Effector memory CD8-positive, alpha-beta T cell (primary cell): ENCODE measurements at regions not wholly inside any gene's neighbourhood (a gene's known extent, or its start where the extent isn't known, plus 50 kb on each side); places are given as distances from the start of the nearest gene placed in this dataset.
"Not testable (repeated sequence)": the region's sequence is repeated elsewhere in the genome, so short reads cannot be mapped to it uniquely, and the experiment has no call there.

ENCODE experiments used
- ATAC-seq: fragments of 150-1000 bp; cut with Tn5 transposase; replicated peaks from 2 replicates; pipeline ENCODE4 v1.10.0; 2021; ENCODE audit warnings: mild to moderate bottlenecking, moderate library complexity
- DNase-seq, 3 experiments: peaks; one replicate each; pipeline ENCODE4 v3.0.0; 2021
- H3K27ac Mint-ChIP-seq, 2 donors: one replicate each; pipeline ENCODE4 v1.8.0; 2022; ENCODE audit warnings: mild to moderate bottlenecking in 2 of 2, mixed read lengths in 2 of 2, moderate library complexity in 2 of 2
- H3K27me3 Mint-ChIP-seq, 2 donors: one replicate each; pipeline ENCODE4 v1.8.0; 2022; ENCODE audit warnings: mixed read lengths in 2 of 2
- H3K36me3 Mint-ChIP-seq: one replicate; pipeline ENCODE4 v1.8.0; 2022; ENCODE audit warnings: mild to moderate bottlenecking, moderate library complexity, mixed read lengths; ENCODE audit not compliant: insufficient read depth
- H3K4me1 Mint-ChIP-seq, 2 donors: one replicate each; pipeline ENCODE4 v1.8.0; 2022; ENCODE audit warnings: low read depth in 2 of 2, mixed read lengths in 2 of 2
- H3K4me3 Mint-ChIP-seq, 2 donors: one replicate each; pipeline ENCODE4 v1.8.0; 2022; ENCODE audit warnings: mild to moderate bottlenecking in 2 of 2, mixed read lengths in 2 of 2, moderate library complexity in 2 of 2
- H3K9me3 Mint-ChIP-seq, 2 donors: one replicate each; pipeline ENCODE4 v1.8.0; 2022; ENCODE audit warnings: mixed read lengths in 2 of 2

GRCh38 chr5:27472000-27472763 is 433.8 kb upstream of the CDH9 start:
- no peak for ATAC-seq
- peaks cover 3 to 5% of the 10 kb centered on the region in 2 donors for H3K9me3 Mint-ChIP-seq
- H3K27me3 Mint-ChIP-seq = no peaks in the 10 kb centered on the region
- no peak overlapping the region for H3K27ac Mint-ChIP-seq
- DNase-seq = no peak
- no peak overlapping the region for H3K4me3 Mint-ChIP-seq
- no peaks in the 10 kb centered on the region for H3K36me3 Mint-ChIP-seq
- H3K4me1 Mint-ChIP-seq = no peaks in the 10 kb centered on the region

GRCh38 chr5:27466959-27467358 is 428.6 kb upstream of the CDH9 start:
- Mint-ChIP-seq H3K36me3 (no peaks in the 10 kb centered on the region), H3K4me3 (no peak overlapping the region), H3K27me3 (no peaks in the 10 kb centered on the region), H3K27ac (no peak overlapping the region), H3K9me3 (peaks cover 2 to 8% of the 10 kb centered on the region in 2 donors), H3K4me1 (no peaks in the 10 kb centered on the region)
- DNase-seq = no peak
- no peak for ATAC-seq

DNA sequence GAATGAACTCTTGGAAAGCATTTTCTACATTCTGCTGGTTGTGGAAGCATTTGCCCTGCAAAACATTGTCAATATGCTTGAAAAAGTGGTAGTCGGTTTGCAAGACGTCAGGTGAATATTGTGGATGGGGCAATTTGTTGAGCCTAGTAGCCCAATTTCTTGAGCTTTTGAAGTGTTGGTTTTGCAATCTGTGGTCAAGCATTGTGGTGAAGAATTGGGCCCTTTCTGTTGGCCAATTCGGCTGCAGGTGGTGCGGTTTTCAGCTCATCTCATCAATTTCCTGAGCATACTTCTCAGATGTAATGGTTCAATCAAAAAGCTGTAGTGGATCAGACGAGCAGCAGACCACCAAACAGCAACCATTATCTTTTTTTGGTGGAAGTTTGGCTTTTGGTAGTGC is 426.8 kb upstream of the CDH9 start:
- no peak for DNase-seq
- H3K4me3 Mint-ChIP-seq = no peak overlapping the region
- H3K36me3 Mint-ChIP-seq = no peaks in the 10 kb centered on the region
- no peak overlapping the region for H3K27ac Mint-ChIP-seq
- H3K4me1 Mint-ChIP-seq = no peaks in the 10 kb centered on the region
- peaks cover 2 to 8% of the 10 kb centered on the region in 2 donors for H3K9me3 Mint-ChIP-seq
- no peak for ATAC-seq
- H3K27me3 Mint-ChIP-seq = no peaks in the 10 kb centered on the region

DNA sequence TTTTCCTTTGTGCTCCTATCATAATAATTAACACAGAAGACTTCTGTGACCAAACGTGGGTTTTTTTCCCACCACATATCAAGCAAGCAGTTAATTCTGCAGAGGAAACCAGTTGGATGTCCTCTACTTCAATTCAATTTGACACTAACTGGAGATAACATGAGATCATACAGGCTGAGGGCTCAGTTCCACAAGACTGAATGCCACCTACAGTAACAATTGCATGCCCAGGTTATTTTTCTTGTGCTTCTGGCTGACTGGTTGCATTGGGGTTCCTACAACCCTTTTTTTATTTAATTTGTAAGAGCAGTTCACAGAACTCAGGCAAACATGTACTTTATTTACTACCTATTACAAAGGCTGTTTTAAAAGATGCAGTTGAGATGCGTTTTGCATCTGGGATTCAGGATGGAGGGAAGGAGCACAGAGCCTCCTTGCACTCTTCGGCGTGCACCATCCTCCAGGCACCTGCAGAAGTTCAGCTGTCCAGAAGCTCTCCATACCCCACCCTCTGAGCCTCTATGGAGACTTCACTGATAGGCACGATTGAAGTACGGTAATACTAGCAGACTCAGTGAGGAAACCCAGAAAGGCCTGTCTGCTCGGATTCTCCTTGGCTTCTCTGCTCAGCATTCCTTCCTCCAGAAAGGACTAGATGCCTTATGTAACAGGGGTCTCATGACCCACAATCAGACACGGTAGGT is 425.2 kb upstream of the CDH9 start:
- no peak overlapping the region for H3K4me3 Mint-ChIP-seq
- peaks cover 2 to 15% of the 10 kb centered on the region in 2 donors for H3K9me3 Mint-ChIP-seq
- no peak for DNase-seq
- no peaks in the 10 kb centered on the region for H3K4me1 Mint-ChIP-seq
- ATAC-seq = no peak
- H3K36me3 Mint-ChIP-seq = no peaks in the 10 kb centered on the region
- H3K27me3 Mint-ChIP-seq = no peaks in the 10 kb centered on the region
- no peak overlapping the region for H3K27ac Mint-ChIP-seq

GRCh38 chr5:27462936-27463335 is 424.6 kb upstream of the CDH9 start:
- no peak for ATAC-seq
- no peak overlapping the region for H3K27ac Mint-ChIP-seq
- H3K4me1 Mint-ChIP-seq = no peaks in the 10 kb centered on the region
- DNase-seq = no peak
- H3K4me3 Mint-ChIP-seq = no peak overlapping the region
- H3K36me3 Mint-ChIP-seq = no peaks in the 10 kb centered on the region
- no peaks in the 10 kb centered on the region for H3K27me3 Mint-ChIP-seq
- H3K9me3 Mint-ChIP-seq = peaks cover 2 to 15% of the 10 kb centered on the region in 2 donors

GRCh38 chr5:27458287-27458686 is 419.9 kb upstream of the CDH9 start:
- no peaks in the 10 kb centered on the region for H3K36me3 Mint-ChIP-seq
- no peak overlapping the region for H3K4me3 Mint-ChIP-seq
- DNase-seq (no peak), ATAC-seq (no peak)
- peaks cover 0 to 7% of the 10 kb centered on the region in 2 donors for H3K9me3 Mint-ChIP-seq
- no peaks in the 10 kb centered on the region for H3K4me1 Mint-ChIP-seq
- no peaks in the 10 kb centered on the region for H3K27me3 Mint-ChIP-seq
- no peak overlapping the region for H3K27ac Mint-ChIP-seq

- H3K27ac Mint-ChIP-seq = no peak overlapping the region
- no peaks in the 10 kb centered on the region for H3K27me3 Mint-ChIP-seq
- peaks cover 0 to 13% of the 10 kb centered on the region in 2 donors for H3K9me3 Mint-ChIP-seq
- ATAC-seq = no peak
- no peaks in the 10 kb centered on the region for H3K4me1 Mint-ChIP-seq
- H3K36me3 Mint-ChIP-seq = no peaks in the 10 kb centered on the region
- H3K4me3 Mint-ChIP-seq = no peak overlapping the region
- no peak for DNase-seq
Measured at GRCh38 chr5:27451377-27451776, 413.0 kb upstream of the CDH9 start.

GRCh38 chr5:27450607-27451006 is 412.2 kb upstream of the CDH9 start:
- DNase-seq = no peak
- Mint-ChIP-seq H3K4me3 (no peak overlapping the region), H3K4me1 (no peaks in the 10 kb centered on the region), H3K27ac (no peak overlapping the region), H3K36me3 (no peaks in the 10 kb centered on the region), H3K9me3 (peaks cover 0 to 13% of the 10 kb centered on the region in 2 donors), H3K27me3 (no peaks in the 10 kb centered on the region)
- no peak for ATAC-seq

GRCh38 chr5:27439383-27439782 is 401.0 kb upstream of the CDH9 start:
- H3K27ac Mint-ChIP-seq, H3K27me3 Mint-ChIP-seq, ATAC-seq, H3K4me1 Mint-ChIP-seq, H3K4me3 Mint-ChIP-seq, H3K36me3 Mint-ChIP-seq, H3K9me3 Mint-ChIP-seq, DNase-seq: not testable (repeated sequence)

- no peaks in the 10 kb centered on the region for H3K36me3 Mint-ChIP-seq
- no peak for ATAC-seq
- H3K4me1 Mint-ChIP-seq = no peaks in the 10 kb centered on the region
- no peak for DNase-seq
- H3K9me3 Mint-ChIP-seq = peaks cover 12 to 13% of the 10 kb centered on the region in 2 donors
- no peak overlapping the region for H3K27ac Mint-ChIP-seq
- no peaks in the 10 kb centered on the region for H3K27me3 Mint-ChIP-seq
- H3K4me3 Mint-ChIP-seq = no peak overlapping the region
Measured at GRCh38 chr5:27437594-27438200, 399.3 kb upstream of the CDH9 start.

DNA sequence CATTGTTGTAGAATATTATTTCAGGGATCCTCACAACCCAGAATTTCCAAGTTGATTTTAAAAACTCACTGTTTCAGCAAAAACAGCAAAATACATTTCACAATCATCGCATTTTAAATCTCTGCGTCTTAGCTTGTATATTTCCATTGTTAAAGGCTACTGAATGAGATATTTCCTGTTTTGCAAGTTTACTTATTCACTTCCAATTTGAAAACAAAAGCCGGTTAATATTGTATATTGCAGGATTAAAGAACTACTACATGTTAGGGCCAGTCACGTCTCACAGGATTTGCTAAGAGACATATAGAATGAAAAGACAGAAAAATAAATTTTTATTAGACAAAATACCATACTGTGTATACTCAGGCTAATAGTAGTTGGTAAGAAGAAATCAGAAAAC is 395.9 kb upstream of the CDH9 start:
- H3K27ac Mint-ChIP-seq = no peak overlapping the region
- peaks cover 16 to 17% of the 10 kb centered on the region in 2 donors for H3K9me3 Mint-ChIP-seq
- no peak for ATAC-seq
- H3K36me3 Mint-ChIP-seq = no peaks in the 10 kb centered on the region
- H3K27me3 Mint-ChIP-seq = no peaks in the 10 kb centered on the region
- DNase-seq = no peak
- no peak overlapping the region for H3K4me3 Mint-ChIP-seq
- no peaks in the 10 kb centered on the region for H3K4me1 Mint-ChIP-seq

DNA sequence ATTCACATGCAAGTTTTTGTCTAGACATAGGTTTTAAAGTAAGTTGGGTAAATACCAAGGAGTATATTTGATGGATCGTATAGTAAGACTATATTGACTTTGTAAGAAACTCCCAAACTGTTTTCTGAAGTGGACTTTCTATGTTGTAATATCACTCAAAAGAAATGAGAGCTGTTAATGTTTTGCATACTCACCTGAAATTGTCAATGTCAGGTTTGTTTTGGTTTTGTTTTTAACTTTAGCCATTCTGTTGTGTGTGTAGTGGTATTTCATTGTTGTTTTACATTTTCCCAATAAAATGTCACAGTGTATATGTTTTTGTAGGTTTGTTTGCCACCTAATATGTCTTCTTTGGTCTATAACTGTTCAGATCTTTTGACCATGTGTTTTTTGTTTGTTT is 375.7 kb upstream of the CDH9 start:
- no peaks in the 10 kb centered on the region for H3K27me3 Mint-ChIP-seq
- H3K4me3 Mint-ChIP-seq = no peak overlapping the region
- ATAC-seq = no peak
- H3K9me3 Mint-ChIP-seq = peaks cover 10 to 26% of the 10 kb centered on the region in 2 donors
- H3K4me1 Mint-ChIP-seq = no peaks in the 10 kb centered on the region
- H3K36me3 Mint-ChIP-seq = no peaks in the 10 kb centered on the region
- DNase-seq = no peak
- H3K27ac Mint-ChIP-seq = no peak overlapping the region

DNA sequence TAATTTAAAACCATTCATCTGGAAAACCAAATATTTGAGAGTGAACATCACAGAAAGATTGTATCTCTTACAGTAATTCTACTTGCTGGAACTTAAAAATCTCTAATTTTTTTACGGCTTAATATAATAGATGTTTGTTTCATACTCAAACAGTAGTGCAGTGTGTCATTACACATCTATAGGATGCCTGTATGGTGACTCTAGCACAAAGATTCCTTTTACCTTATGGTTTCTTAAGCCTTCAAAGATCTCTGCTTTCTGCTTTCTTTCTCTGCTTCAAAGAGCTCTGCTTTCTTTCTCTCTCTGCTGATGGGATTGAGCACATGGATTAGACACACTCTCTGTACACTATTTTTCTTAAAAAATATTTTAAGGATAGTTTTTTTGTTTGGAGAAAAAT is 374.0 kb upstream of the CDH9 start:
- no peak for DNase-seq
- Mint-ChIP-seq H3K36me3 (no peaks in the 10 kb centered on the region), H3K27me3 (no peaks in the 10 kb centered on the region), H3K9me3 (peaks cover 10 to 19% of the 10 kb centered on the region in 2 donors), H3K4me1 (no peaks in the 10 kb centered on the region), H3K27ac (no peak overlapping the region), H3K4me3 (no peak overlapping the region)
- ATAC-seq = no peak

GRCh38 chr5:27406020-27406419 is 367.6 kb upstream of the CDH9 start:
- Mint-ChIP-seq H3K36me3 (no peaks in the 10 kb centered on the region), H3K4me1 (no peaks in the 10 kb centered on the region), H3K27me3 (no peaks in the 10 kb centered on the region), H3K4me3 (no peak overlapping the region), H3K9me3 (peaks cover 0 to 5% of the 10 kb centered on the region in 2 donors), H3K27ac (no peak overlapping the region)
- DNase-seq (no peak), ATAC-seq (no peak)
